ENCODE measurements at regions not wholly inside any gene's neighbourhood (a gene's known extent, or its start where the extent isn't known, plus 50 kb on each side); places are given as distances from the start of the nearest gene placed in this dataset.

GRCh38 chr13:47004027-47004426 lies 107.2 kb upstream of the HTR2A start:
- no peaks in the 10 kb centered on the region for H3K9me3 ChIP-seq
- no peak overlapping the region for H3K4me3 ChIP-seq
- H3K27ac ChIP-seq = no peak overlapping the region
- intact Hi-C loops (cut with DNase I) = no loop called here
- no peak for ATAC-seq
- no peaks in the 10 kb centered on the region for H3K4me1 ChIP-seq
- no peaks in the 10 kb centered on the region for H3K36me3 ChIP-seq (ENCODE audit: insufficient read depth in 1 of 2, low read depth in 1 of 2)
- TF ChIP-seq CTCF (IDR thresholded peaks at IDR 0.05) = no peak
- peaks cover 0 to 2% (median 0%) of the 10 kb centered on the region in 3 donors for H3K27me3 ChIP-seq (ENCODE audit: insufficient read depth in 3 of 3, low read length in 2 of 3)
- no peak for DNase-seq
- 51 to 66% (median 52%) methylated on average over 2 of the region's 2 CpGs for WGBS, 3 donors

GRCh38 chr13:47000165-47000564 lies 103.3 kb upstream of the HTR2A start:
- no peak for TF ChIP-seq CTCF (IDR thresholded peaks at IDR 0.05)
- Histone ChIP-seq H3K27me3 (ENCODE audit: insufficient read depth in 3 of 3, low read length in 2 of 3) (peaks cover 0 to 2% (median 0%) of the 10 kb centered on the region in 3 donors), H3K4me1 (no peaks in the 10 kb centered on the region), H3K9me3 (no peaks in the 10 kb centered on the region), H3K36me3 (ENCODE audit: insufficient read depth in 1 of 2, low read depth in 1 of 2) (no peaks in the 10 kb centered on the region), H3K27ac (no peak overlapping the region), H3K4me3 (no peak overlapping the region)
- ATAC-seq = no peak
- intact Hi-C loops (cut with DNase I) = no loop called here
- no peak for DNase-seq
- 67 to 79% (median 69%) methylated on average over 3 of the region's 3 CpGs for WGBS, 3 donors

- intact Hi-C loops (cut with DNase I) = no loop called here
- TF ChIP-seq CTCF (IDR thresholded peaks at IDR 0.05) = no peak
- no peak overlapping the region for H3K27ac ChIP-seq
- H3K27me3 ChIP-seq (ENCODE audit: insufficient read depth in 3 of 3, low read length in 2 of 3) = no peaks in the 10 kb centered on the region
- ATAC-seq (no peak), DNase-seq (no peak)
- H3K4me3 ChIP-seq = no peak overlapping the region
- H3K9me3 ChIP-seq = no peaks in the 10 kb centered on the region
- 62 to 74% (median 73%) methylated on average over 4 of the region's 4 CpGs for WGBS, 3 donors
- no peaks in the 10 kb centered on the region for H3K4me1 ChIP-seq
- no peaks in the 10 kb centered on the region for H3K36me3 ChIP-seq (ENCODE audit: insufficient read depth in 1 of 2, low read depth in 1 of 2)
Measured at GRCh38 chr13:46996316-46997030, 99.6 kb upstream of the HTR2A start.

GRCh38 chr13:46995874-46996273 lies 99.0 kb upstream of the HTR2A start:
- Histone ChIP-seq H3K4me3 (no peak overlapping the region), H3K36me3 (ENCODE audit: insufficient read depth in 1 of 2, low read depth in 1 of 2) (no peaks in the 10 kb centered on the region), H3K27ac (no peak overlapping the region), H3K4me1 (no peaks in the 10 kb centered on the region), H3K27me3 (ENCODE audit: insufficient read depth in 3 of 3, low read length in 2 of 3) (no peaks in the 10 kb centered on the region), H3K9me3 (no peaks in the 10 kb centered on the region)
- WGBS, 3 donors = 28 to 36% (median 32%) methylated on average over 1 of the region's 1 CpG
- ATAC-seq (no peak), DNase-seq (no peak)
- intact Hi-C loops (cut with DNase I) = no loop called here
- TF ChIP-seq CTCF (IDR thresholded peaks at IDR 0.05) = no peak

- no peak for TF ChIP-seq CTCF (IDR thresholded peaks at IDR 0.05)
- Histone ChIP-seq H3K27me3 (ENCODE audit: insufficient read depth in 3 of 3, low read length in 2 of 3) (peaks cover 0 to 3% (median 0%) of the 10 kb centered on the region in 3 donors), H3K27ac (no peak overlapping the region), H3K4me1 (no peaks in the 10 kb centered on the region), H3K36me3 (ENCODE audit: insufficient read depth in 1 of 2, low read depth in 1 of 2) (no peaks in the 10 kb centered on the region), H3K4me3 (no peak overlapping the region), H3K9me3 (no peaks in the 10 kb centered on the region)
- ATAC-seq (no peak), DNase-seq (no peak)
- WGBS, 3 donors = 87 to 94% (median 89%) methylated on average over 7 of the region's 7 CpGs
- intact Hi-C loops (cut with DNase I) = no loop called here
Measured at GRCh38 chr13:46994492-46994891, 97.6 kb upstream of the HTR2A start.

All from psoas muscle (tissue), 7 donors.